Stomach (tissue), 4 donors: ENCODE measurements at regions not wholly inside any gene's neighbourhood (a gene's known extent, or its start where the extent isn't known, plus 50 kb on each side); places are given as distances from the start of the nearest gene placed in this dataset.
"Not testable (repeated sequence)": the region's sequence is repeated elsewhere in the genome, so short reads cannot be mapped to it uniquely, and the experiment has no call there.

Experiments used
- CTCF ChIP-seq, 7 experiments: fragments of 450-650 bp in 4 of 7; fragments of 200-600 bp in 3 of 7; sonication (generic) in 3 of 7; IDR thresholded peaks; one replicate each; pipeline ENCODE4 v1.5.1; 2016 to 2019; ENCODE audit warnings: antibody characterized with exemption in 7 of 7, control low read depth in 2 of 7, mild to moderate bottlenecking in 1 of 7
- POLR2A ChIP-seq, 4 donors: fragments of 450-650 bp; IDR thresholded peaks; one replicate each; pipeline ENCODE4 v1.6.1; 2016; ENCODE audit warnings: antibody characterized with exemption in 4 of 4, control low read depth in 2 of 4, mild to moderate bottlenecking in 1 of 4, moderate library complexity in 1 of 4
- POLR2AphosphoS5 ChIP-seq, 3 donors: sonication (generic); formaldehyde crosslinking; IDR thresholded peaks; one replicate each; pipeline ENCODE4 v1.6.1; 2016; ENCODE audit warnings: antibody characterized with exemption in 3 of 3

- TF ChIP-seq CTCF, POLR2A, POLR2AphosphoS5 (IDR thresholded peaks at IDR 0.05): not testable (repeated sequence)
These were observed 157.6 kb upstream of the CACNA1E start for GRCh38 chr1:181325765-181326164.
